Ovary (tissue), 3 donors: ENCODE measurements at regions not wholly inside any gene's neighbourhood (a gene's known extent, or its start where the extent isn't known, plus 50 kb on each side); places are given as distances from the start of the nearest gene placed in this dataset.

Experiments used
- CTCF ChIP-seq, 3 donors: fragments of 450-650 bp in 2 of 3; fragments of 200-600 bp in 1 of 3; IDR thresholded peaks; one replicate each; pipeline versions ENCODE4 v1.5.1 to v1.8.0; 2016 to 2022; ENCODE audit warnings: antibody characterized with exemption in 3 of 3, mild to moderate bottlenecking in 1 of 3
- POLR2A ChIP-seq: fragments of 450-650 bp; IDR thresholded peaks from one replicate; pipeline ENCODE4 v1.6.1; 2017; ENCODE audit warnings: antibody characterized with exemption, mild to moderate bottlenecking, moderate library complexity
- donor health status: DM: no; HTN: no; CAD: no.

DNA sequence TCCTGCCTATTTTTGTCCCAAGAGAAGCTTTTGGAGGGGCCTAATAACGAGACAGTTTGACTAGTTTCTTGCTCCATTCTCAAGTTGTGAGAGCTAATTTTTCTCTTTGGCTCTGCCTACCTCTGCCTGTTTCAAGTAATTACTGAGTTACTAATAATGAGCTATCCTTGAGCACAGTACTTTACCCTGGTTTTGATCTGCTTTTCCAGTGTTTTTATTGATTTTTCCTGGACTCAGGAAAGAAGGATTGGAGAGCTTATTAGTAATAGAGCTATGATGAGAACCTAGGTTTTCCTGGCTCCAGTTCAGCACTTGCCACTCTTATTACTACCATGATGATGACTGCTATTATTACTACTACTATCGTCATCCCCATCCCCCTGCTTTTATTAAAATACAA, 106.7 kb downstream of the HS3ST3B1 start:
- no peak for TF ChIP-seq CTCF (IDR thresholded peaks at IDR 0.05)
- TF ChIP-seq POLR2A, result no peak
